Subcutaneous abdominal adipose tissue (tissue), 5 donors: ENCODE measurements at regions not wholly inside any gene's neighbourhood (a gene's known extent, or its start where the extent isn't known, plus 50 kb on each side); places are given as distances from the start of the nearest gene placed in this dataset.
"Not testable (repeated sequence)": the region's sequence is repeated elsewhere in the genome, so short reads cannot be mapped to it uniquely, and the experiment has no call there.

Source experiments
- H3K27ac ChIP-seq: one replicate; pipeline ENCODE4 v1.7.0; 2013; ENCODE audit warnings: low read depth, mild to moderate bottlenecking, inconsistent platforms, low read length, moderate library complexity
- H3K27me3 ChIP-seq, 5 donors: one replicate each; pipeline ENCODE4 v1.7.0; 2013; ENCODE audit warnings: low read length in 5 of 5, inconsistent platforms in 1 of 5; ENCODE audit not compliant: control insufficient read depth in 5 of 5, insufficient read depth in 4 of 5
- H3K36me3 ChIP-seq, 5 donors: one replicate each; pipeline ENCODE4 v1.7.0; 2013; ENCODE audit warnings: low read length in 5 of 5; ENCODE audit not compliant: control insufficient read depth in 5 of 5, insufficient read depth in 5 of 5
- H3K4me1 ChIP-seq, 5 donors: one replicate each; pipeline ENCODE4 v1.7.0; 2013; ENCODE audit warnings: low read length in 5 of 5, mild to moderate bottlenecking in 3 of 5, moderate library complexity in 1 of 5; ENCODE audit not compliant: control insufficient read depth in 5 of 5, insufficient read depth in 5 of 5
- H3K4me3 ChIP-seq, 5 donors: one replicate each; pipeline ENCODE4 v1.7.0; 2013; ENCODE audit warnings: low read length in 5 of 5, low read depth in 1 of 5
- H3K9ac ChIP-seq, 5 donors: one replicate each; pipeline ENCODE4 v1.7.0; 2013; ENCODE audit warnings: low read length in 5 of 5, mild to moderate bottlenecking in 4 of 5, moderate library complexity in 3 of 5
- H3K9me3 ChIP-seq, 5 donors: one replicate each; pipeline ENCODE4 v1.7.0; 2013; ENCODE audit warnings: low read length in 5 of 5; ENCODE audit not compliant: control insufficient read depth in 5 of 5
- donor health status: healthy.
- donor health status: healthy.
- donor health status: healthy.
- donor health status: healthy.
- donor health status: healthy.

DNA sequence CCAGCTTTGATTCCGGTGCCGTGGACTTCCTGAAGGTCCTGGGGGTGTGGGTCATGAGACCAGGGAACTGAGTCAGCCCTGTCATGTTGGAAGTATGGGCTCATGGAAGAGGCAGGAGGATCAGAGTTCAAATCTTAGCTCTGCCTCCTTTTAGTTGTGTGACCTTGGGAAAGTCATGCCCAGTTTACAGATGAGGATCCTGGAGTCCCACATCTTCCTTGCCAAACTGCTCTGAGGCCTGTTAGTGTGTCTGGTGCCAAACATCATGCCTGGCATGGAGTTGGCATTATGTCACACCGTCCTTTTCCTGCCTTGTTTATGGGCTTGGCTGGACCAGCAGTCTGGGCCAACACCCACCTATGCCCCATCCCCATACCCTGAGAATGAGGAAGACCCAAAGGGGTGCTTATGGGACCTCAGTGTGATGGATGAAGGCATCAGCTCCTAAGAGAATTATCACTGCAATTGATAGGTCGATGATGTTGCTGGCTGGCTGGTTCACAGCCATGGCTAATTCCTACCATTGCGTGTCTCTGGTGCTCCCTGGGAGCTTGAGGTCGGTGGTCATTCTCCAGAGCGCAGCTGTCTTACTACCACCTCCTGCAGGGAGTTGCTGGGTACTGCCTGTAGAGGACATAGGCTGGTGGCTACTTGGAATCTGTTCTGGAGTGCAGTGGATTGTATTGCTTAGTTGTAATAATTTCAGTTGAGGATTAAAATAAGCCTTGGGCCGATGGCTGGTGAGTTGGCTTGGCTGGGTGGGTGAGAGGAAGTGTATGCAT, 140.5 kb upstream of the PITX1 start:
- Histone ChIP-seq H3K9ac (no peak overlapping the region), H3K4me3 (no peak overlapping the region), H3K27ac (no peak overlapping the region), H3K9me3 (no peaks in the 10 kb centered on the region), H3K27me3 (peaks cover 0 to 20% (median 8%) of the 10 kb centered on the region in 5 donors), H3K36me3 (no peaks in the 10 kb centered on the region), H3K4me1 (no peaks in the 10 kb centered on the region)

DNA sequence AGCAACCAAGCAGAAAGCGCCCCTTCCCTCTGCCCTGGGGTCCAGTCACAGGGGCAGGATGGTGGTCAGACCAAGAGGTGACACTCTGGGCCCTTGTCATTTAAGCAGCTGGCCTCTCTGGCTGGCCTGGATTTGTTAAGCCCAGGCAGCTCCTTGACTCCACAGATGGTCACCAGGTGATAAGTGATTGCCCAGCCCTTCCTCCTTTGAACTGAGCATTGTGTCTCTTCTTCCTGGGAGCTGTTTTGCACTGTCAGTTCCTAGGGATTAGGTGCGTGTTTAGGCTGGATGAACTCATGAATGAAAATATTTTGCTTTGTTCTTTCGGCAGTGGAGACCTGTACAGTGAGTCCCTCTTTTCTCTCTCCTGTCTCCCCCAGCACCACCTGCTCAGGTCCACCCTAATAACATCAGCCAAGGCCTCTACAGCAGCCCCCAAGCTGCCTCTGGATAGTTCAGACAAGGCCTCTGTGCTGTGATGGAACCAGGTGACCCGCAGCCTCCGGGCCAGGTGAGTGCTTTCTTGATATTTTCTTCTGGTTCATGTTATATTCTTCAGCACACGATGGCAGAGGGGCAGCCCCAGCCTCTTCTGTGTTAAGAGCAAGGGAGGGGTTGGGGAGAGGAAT, 139.7 kb upstream of the PITX1 start:
- Histone ChIP-seq H3K27me3 (peaks cover 0 to 20% (median 10%) of the 10 kb centered on the region in 5 donors), H3K27ac (no peak overlapping the region), H3K9me3 (no peaks in the 10 kb centered on the region), H3K4me3 (no peak overlapping the region), H3K9ac (no peak overlapping the region), H3K36me3 (no peaks in the 10 kb centered on the region), H3K4me1 (no peaks in the 10 kb centered on the region)

DNA sequence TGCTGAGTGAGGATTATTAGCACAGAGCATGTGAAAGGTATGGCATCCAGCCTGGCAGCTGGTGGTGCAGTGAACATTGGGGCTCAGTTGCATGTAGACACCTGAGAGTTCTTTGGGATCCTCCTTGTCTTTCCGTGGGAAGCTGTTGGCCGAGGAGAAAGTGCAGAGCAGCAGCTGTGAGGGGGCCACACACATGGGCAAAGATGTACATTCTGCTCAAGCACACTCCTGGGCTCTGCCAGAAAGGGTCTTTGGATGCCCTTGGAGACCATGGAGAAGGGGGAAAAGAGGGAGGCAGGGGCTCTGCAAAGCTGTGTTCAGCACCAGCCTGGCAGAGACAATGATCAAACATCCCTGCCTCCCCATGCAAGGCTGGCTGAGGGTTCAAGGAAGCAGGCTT, 138.7 kb upstream of the PITX1 start:
- H3K27ac ChIP-seq = no peak overlapping the region
- H3K9me3 ChIP-seq = no peaks in the 10 kb centered on the region
- H3K4me3 ChIP-seq = no peak overlapping the region
- H3K27me3 ChIP-seq = peaks cover 3 to 20% (median 11%) of the 10 kb centered on the region in 5 donors
- H3K36me3 ChIP-seq = no peaks in the 10 kb centered on the region
- H3K9ac ChIP-seq = no peak overlapping the region
- H3K4me1 ChIP-seq = no peaks in the 10 kb centered on the region

- no peaks in the 10 kb centered on the region for H3K9me3 ChIP-seq
- no peaks in the 10 kb centered on the region for H3K4me1 ChIP-seq
- no peak overlapping the region for H3K9ac ChIP-seq
- no peak overlapping the region for H3K27ac ChIP-seq
- no peak overlapping the region for H3K4me3 ChIP-seq
- no peaks in the 10 kb centered on the region for H3K36me3 ChIP-seq
- H3K27me3 ChIP-seq = peaks cover 3 to 18% (median 8%) of the 10 kb centered on the region in 5 donors
Measured at GRCh38 chr5:135171336-135171735, 137.3 kb upstream of the PITX1 start.

- Histone ChIP-seq H3K36me3 (no peaks in the 10 kb centered on the region), H3K4me3 (no peak overlapping the region), H3K9me3 (no peaks in the 10 kb centered on the region), H3K4me1 (no peaks in the 10 kb centered on the region), H3K27ac (no peak overlapping the region), H3K27me3 (peaks cover 3 to 18% (median 8%) of the 10 kb centered on the region in 5 donors), H3K9ac (no peak overlapping the region)
Measured at GRCh38 chr5:135170500-135170899, 136.5 kb upstream of the PITX1 start.

- H3K4me3 ChIP-seq = no peak overlapping the region
- peaks cover 3 to 18% (median 8%) of the 10 kb centered on the region in 5 donors for H3K27me3 ChIP-seq
- no peak overlapping the region for H3K9ac ChIP-seq
Measured at GRCh38 chr5:135169753-135170152, 135.7 kb upstream of the PITX1 start.

DNA sequence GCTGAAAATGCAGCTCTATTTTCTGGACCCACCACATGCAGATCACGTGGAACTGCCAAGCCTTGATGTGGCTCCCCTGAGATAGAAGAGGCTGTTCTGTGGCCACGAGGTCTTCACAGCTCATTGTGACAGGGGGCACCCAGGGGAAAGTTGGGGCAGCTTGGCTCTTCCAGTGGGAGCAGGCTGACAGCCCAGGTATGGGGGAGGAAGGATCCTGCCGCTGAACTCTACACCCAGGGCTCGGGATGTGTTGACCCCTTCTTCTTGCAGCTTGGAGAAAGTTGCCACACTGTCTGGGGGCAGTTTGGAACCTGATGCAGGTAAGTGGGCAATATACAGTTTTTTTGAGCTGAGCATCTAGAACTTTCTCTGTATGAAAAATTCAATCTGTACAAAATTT, 133.6 kb upstream of the PITX1 start:
- Histone ChIP-seq H3K4me3 (no peak overlapping the region), H3K36me3 (no peaks in the 10 kb centered on the region), H3K27me3 (peaks cover 3 to 17% (median 9%) of the 10 kb centered on the region in 5 donors), H3K9ac (no peak overlapping the region), H3K4me1 (no peaks in the 10 kb centered on the region), H3K9me3 (no peaks in the 10 kb centered on the region), H3K27ac (no peak overlapping the region)

More at GRCh38 chr5:135169753-135170152, 135.7 kb upstream of the PITX1 start:
- Histone ChIP-seq H3K27ac (no peak overlapping the region), H3K4me1 (no peaks in the 10 kb centered on the region), H3K9me3 (no peaks in the 10 kb centered on the region), H3K36me3 (no peaks in the 10 kb centered on the region)

GRCh38 chr5:135164873-135165614, 131.0 kb upstream of the PITX1 start:
- H3K27me3 ChIP-seq = peaks cover 3 to 14% (median 12%) of the 10 kb centered on the region in 5 donors
- H3K27ac ChIP-seq, H3K9ac ChIP-seq, H3K9me3 ChIP-seq, H3K4me1 ChIP-seq, H3K36me3 ChIP-seq, H3K4me3 ChIP-seq: not testable (repeated sequence)

DNA sequence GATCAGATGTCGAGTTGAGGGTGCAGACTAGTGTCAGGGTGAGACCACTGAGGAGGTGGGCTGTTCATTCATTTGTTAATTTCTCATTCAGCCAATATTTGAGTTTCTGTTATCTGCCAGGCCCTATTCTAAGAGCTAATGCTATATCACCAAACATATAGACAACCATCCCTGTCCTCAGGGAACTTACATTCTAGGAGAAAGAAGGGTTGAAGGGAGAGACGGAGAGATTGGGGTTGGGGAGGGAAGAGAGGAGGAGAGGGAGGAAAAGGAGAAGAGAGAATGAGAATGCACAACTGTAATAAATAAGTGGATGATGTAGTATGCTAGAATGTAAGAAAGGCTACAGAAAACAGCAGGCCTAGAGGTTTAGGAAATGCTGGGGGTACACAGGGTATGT, 129.9 kb upstream of the PITX1 start:
- Histone ChIP-seq H3K36me3 (no peaks in the 10 kb centered on the region), H3K27me3 (peaks cover 3 to 12% (median 9%) of the 10 kb centered on the region in 5 donors), H3K27ac (no peak overlapping the region), H3K4me1 (no peaks in the 10 kb centered on the region), H3K9me3 (peaks cover 0 to 13% (median 8%) of the 10 kb centered on the region in 5 donors), H3K4me3 (no peak overlapping the region), H3K9ac (no peak overlapping the region)

DNA sequence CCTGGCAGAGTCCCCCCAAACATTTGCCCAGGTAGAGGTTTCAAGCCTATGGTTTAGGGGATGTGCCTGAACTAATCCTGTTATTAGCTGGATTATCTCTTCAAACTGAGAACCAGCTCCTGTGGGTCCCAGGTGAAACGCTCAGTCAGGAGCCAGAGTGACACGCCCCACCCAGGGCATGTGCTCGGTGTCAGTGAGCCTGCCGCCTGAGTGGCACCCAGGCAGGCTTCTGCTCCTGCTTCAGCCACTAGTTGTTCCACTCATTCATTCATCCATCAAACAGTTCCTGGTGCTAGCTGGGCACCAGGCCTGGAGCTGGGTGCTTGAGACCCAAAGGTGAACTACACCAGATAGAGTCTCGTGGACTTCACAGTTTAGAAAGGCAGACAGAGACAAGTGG, 129.4 kb upstream of the PITX1 start:
- H3K9me3 ChIP-seq = peaks cover 0 to 18% (median 13%) of the 10 kb centered on the region in 5 donors
- H3K4me3 ChIP-seq = no peak overlapping the region
- no peak overlapping the region for H3K9ac ChIP-seq
- no peaks in the 10 kb centered on the region for H3K4me1 ChIP-seq
- H3K27ac ChIP-seq = no peak overlapping the region
- no peaks in the 10 kb centered on the region for H3K36me3 ChIP-seq
- H3K27me3 ChIP-seq = peaks cover under 1 to 9% (median 6%) of the 10 kb centered on the region in 5 donors
